Activated CD4-positive, alpha-beta T cell treated with anti-CD3 and anti-CD28 coated beads, Interleukin-2, Interleukin-6, amounts not matched to agents 100 ng/mL and 50 ng/mL, durations not matched to agents 16 hours and 8 hours (primary cell): ENCODE measurements at regions not wholly inside any gene's neighbourhood (a gene's known extent, or its start where the extent isn't known, plus 50 kb on each side); places are given as distances from the start of the nearest gene placed in this dataset.

Experiments used
- DNase-seq: peaks from one replicate; pipeline ENCODE4 v3.0.0-alpha.2; 2020

GRCh38 chr11:70486731-70487130 lies 88.4 kb downstream of the CTTN start:
- no peak for DNase-seq

DNA sequence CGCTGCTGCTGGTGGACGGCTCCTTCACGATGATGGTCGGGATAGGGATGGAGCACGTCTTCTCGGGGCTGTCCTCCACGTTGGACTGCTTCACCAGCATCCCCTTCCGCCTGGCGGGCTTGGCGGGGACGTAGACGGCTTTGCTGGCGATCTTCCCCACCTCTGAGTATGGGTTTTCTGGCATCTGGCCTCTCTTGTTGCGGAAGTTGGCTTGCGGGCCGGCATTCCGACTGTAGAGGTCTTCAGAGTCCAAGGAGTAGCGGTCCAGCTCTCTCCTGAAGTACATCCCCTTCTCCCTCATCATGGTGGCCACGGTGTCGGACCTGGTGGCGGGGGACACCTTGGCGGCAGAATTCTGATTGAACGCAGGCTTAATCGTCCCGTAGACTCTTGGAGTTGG lies 88.8 kb downstream of the CTTN start:
- no peak for DNase-seq

- DNase-seq: no peak
Observed at GRCh38 chr11:70487756-70488155, 89.4 kb downstream of the CTTN start.

DNA sequence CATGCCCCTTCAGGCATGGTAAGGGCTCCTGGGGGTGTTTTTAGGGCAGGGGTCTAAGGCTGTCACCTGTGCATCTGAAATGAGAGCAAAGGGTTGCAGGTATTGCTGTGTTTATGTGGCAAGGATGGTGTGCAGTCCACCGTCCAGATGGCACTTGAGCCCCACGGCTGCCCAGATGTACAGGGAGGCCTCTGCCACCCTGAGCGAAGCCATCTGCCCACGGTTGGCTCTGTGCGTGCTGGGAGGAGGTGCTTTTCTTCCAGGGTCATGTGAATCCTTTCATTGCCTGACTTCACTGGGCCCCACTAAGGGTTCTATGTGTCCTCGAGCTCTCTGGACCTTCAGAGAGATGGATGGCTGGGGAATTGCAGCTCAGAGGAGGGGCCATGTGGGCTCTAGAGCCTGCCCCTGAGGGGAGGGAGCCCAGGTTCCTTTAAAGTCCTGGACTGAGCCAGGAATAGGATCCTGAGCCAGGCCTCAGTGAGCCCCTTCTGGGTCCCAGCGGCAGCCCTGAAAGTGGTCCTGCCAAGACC lies 89.9 kb downstream of the CTTN start:
- no peak for DNase-seq

DNA sequence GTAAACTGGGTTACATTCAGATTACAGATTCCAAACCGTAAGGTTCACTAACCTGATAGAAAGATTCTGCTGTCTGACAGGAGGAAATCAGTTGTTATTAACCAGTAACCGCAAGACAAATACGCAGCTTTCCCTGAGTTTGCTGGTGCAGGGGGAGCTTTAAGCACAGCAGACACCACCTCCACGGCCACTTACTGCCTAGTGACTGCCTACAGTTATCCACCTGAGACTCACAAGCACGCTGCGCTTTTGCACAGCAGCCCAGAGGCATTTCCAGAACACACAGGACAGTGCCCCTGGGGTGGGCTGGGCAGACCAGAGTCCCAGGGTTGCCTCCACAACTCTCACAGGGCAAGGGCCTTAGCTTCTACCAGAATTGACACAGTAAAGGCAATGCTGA lies 90.9 kb downstream of the CTTN start:
- no peak for DNase-seq

GRCh38 chr11:70490208-70490607 lies 91.9 kb downstream of the CTTN start:
- DNase-seq: no peak

GRCh38 chr11:70490723-70491558 lies 92.6 kb downstream of the CTTN start:
- DNase-seq: no peak

GRCh38 chr11:70491696-70492472 lies 93.6 kb downstream of the CTTN start:
- no peak for DNase-seq

DNA sequence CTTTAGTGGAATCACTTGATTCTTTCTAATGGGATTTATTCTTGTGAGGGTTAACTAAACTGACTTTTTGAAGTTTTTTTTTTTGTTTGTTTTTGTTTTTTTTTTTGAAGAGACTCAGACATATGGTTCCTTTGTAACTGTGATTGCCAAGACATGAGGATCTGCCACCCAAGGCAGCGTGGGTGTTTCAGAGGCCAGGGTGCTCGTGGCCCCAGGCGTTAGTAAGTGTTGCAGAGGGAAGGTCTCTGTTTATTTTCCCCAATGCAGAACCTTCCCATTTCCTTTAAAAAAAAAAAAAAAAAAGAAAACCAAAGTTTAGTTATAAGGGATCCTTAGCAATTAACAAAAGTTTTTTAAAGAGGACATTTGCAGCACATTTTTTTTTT lies 94.8 kb downstream of the CTTN start:
- DNase-seq: no peak

GRCh38 chr11:70493891-70494290 lies 95.6 kb downstream of the CTTN start:
- DNase-seq: no peak

GRCh38 chr11:70494559-70495350 lies 96.4 kb downstream of the CTTN start:
- DNase-seq: no peak

DNA sequence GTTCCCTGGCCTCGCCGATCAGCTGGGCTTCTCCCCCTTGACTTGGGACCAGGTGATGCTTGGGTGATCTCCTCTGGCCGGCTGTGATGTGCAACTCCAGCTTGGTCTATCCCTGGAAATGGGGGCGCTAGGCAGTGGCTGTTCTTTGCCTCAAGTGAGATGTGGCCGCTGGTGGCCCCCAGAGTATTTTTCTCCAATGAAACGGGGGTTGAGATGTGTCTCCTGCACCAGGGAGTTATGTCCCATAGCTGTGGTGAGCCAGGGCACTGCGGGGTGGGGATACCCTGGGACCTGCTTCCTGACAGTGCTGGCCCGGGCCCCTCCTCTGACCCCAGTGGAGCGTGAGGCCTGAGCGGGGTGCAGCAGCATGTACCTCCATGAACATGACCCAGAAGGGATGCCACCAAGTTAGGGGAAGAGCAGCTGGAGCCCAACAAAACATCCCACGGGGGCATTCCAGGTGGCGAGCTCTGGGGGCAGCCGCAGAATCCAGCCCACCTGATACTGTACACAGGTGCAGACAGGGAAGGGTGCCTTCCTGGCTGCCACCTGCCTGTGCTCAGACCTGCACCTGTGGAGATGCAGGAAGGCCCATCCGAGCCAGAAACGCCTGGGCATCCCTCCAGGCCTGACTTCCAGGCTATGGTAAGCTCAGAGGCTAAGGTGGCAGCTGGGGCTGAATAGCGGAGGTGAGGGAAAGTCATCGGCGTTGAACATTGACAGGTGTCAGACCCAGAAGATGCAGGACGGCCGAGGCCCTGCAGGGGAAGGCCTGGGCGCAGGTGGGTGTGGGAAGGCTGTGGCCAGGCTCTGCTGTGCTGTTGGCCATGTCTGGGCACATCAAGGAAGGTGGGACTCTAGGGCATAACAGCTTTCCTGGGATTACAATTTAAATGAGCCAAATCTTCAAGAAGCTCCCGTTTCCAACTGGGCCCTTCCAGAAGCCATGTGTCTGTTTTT lies 97.3 kb downstream of the CTTN start:
- no peak for DNase-seq

DNA sequence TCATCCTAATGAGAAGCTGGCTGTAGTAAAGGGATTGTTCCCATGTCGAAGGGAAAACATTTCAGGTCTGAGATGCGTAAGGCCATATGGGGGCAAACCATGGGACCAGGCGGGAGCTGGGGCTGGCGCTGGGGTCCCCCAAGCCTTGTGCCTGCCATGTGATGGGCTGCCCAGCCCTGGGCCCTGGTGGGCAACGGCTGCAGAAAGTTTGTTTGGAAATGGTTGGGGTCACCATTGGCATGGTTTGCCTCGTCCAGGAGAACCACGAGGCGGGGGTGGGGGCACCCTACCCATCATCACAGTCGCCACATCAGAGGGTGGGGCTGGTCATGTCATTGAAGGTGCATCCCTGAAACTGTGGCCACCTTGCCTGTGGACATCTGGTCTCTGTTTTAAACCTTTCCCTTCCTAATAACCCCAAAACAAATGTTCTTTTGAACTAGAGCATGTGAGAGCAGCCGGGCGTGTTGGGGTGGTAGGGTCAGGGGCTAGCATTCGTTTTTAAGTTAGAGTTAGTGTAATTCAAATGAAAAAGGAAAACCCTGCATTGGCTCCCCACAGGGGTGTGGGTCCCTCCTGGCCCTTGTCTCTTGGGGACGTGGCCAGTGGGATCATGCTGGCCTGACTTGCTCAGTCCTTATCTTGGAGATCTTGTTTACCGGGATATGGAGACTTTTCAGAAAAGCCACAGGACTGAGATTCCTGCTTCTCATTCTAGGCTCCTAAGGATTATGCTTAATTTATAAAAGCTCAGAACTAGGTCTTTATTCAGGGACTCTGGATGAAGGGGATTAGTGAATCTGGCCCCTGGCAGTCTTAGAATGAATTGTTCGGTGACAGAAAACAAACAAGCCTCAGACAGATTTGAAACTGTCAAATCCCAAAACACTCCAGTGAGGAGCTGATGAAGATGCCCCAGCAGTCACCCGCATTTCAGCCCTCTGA lies 98.5 kb downstream of the CTTN start:
- DNase-seq: no peak

GRCh38 chr11:70497536-70498075 lies 99.3 kb downstream of the CTTN start:
- no peak for DNase-seq

DNA sequence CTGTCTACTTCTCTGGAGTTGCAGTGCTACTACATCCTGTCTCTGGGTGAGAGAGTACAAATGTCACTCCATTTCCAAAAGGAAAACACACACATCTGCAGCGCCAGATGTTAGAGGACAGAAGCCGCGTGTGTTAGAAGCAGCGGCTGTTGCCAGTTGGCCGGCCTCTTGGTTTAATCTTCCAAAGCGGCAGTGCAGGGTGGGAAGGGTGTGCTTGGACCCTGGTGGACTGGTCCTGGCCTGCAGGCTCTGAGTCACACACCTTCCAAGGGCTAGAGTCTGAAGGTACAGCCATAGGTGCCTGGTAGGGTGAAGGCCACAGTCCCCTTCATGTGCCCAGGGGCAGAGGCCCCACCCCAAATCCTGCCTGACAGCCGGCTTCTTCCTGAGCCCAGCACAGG lies 99.8 kb downstream of the CTTN start:
- DNase-seq: no peak

- no peak for DNase-seq
Observed at GRCh38 chr11:70498976-70499801, 100.9 kb downstream of the CTTN start.

GRCh38 chr11:70500076-70500847 lies 101.9 kb downstream of the CTTN start:
- no peak for DNase-seq

GRCh38 chr11:70501051-70501901 lies 102.9 kb downstream of the CTTN start:
- no peak for DNase-seq
